Gastrocnemius medialis (tissue), 4 donors: ENCODE measurements at regions not wholly inside any gene's neighbourhood (a gene's known extent, or its start where the extent isn't known, plus 50 kb on each side); places are given as distances from the start of the nearest gene placed in this dataset.

Experiments
- POLR2A ChIP-seq, 2 donors: fragments of 450-650 bp; IDR thresholded peaks; one replicate each; pipeline ENCODE4 v1.6.1; 2017; ENCODE audit warnings: antibody characterized with exemption in 2 of 2, mild to moderate bottlenecking in 2 of 2, moderate library complexity in 2 of 2
- TF ChIP-seq, protein P1 (sequence below), 5 experiments: fragments of 450-650 bp in 3 of 5; fragments of 200-600 bp in 2 of 5; sonication (generic) in 2 of 5; IDR thresholded peaks in 4 of 5; conservative IDR thresholded peaks in 1 of 5; 1 replicate in 4 of 5; 2 replicates in 1 of 5; pipeline ENCODE4 v1.5.1; 2016 to 2019; ENCODE audit warnings: antibody characterized with exemption in 5 of 5, mild to moderate bottlenecking in 3 of 5, moderate library complexity in 3 of 5

DNA sequence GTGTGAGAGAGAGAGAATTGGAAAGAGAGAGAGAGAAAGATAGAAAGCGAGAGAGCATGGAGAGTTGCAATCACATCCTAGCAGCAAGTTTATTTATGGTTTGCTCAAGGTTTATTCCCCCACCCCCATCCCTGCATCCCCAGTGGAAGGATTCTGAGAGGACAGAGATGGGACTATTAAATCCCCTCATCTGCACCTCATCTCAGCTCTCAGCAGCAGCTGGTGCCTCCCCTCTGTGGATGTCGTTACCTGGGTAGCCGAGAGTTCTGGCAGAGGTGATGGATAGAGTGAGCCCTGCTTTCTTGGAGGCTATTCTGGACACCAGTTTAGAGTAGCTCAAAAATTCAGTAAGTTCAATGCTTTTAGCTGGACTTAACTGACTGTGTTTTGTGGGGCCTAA is 132.0 kb upstream of the RAI2 start:
- TF ChIP-seq, protein P1, sequence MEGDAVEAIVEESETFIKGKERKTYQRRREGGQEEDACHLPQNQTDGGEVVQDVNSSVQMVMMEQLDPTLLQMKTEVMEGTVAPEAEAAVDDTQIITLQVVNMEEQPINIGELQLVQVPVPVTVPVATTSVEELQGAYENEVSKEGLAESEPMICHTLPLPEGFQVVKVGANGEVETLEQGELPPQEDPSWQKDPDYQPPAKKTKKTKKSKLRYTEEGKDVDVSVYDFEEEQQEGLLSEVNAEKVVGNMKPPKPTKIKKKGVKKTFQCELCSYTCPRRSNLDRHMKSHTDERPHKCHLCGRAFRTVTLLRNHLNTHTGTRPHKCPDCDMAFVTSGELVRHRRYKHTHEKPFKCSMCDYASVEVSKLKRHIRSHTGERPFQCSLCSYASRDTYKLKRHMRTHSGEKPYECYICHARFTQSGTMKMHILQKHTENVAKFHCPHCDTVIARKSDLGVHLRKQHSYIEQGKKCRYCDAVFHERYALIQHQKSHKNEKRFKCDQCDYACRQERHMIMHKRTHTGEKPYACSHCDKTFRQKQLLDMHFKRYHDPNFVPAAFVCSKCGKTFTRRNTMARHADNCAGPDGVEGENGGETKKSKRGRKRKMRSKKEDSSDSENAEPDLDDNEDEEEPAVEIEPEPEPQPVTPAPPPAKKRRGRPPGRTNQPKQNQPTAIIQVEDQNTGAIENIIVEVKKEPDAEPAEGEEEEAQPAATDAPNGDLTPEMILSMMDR (IDR thresholded peaks at IDR 0.05 in 4 of 5, conservative IDR thresholded peaks at IDR 0.05 in 1 of 5), result no peak
- TF ChIP-seq POLR2A (IDR thresholded peaks at IDR 0.05), result no peak
